Midbrain (tissue), 1 donor: ENCODE measurements at regions not wholly inside any gene's neighbourhood (a gene's known extent, or its start where the extent isn't known, plus 50 kb on each side); places are given as distances from the start of the nearest gene placed in this dataset.

Experiments
- DNase-seq: peaks from one replicate; lab custom pipeline; 2025; lab: John Stamatoyannopoulos, UW

DNA sequence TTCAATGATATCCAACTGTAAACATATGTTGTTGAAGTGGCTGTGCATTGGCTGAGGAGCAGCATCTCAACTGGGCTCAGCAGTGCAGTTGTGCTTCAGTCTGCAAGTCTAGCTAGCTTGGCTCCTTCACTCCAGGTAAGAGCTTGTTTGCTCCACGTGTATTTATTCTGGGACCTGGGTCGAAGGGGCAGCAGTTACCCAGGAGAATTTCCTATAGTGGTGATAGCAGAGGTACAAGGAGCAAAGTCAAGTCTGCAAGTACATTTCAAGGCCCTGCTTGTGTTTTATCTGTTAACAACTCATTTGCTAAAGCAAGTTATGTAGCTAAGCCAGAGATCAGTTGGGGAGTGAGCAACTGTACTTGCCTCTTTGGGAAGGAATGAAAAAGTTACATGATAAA, 286.2 kb upstream of the UMPS start:
- no peak for DNase-seq

DNA sequence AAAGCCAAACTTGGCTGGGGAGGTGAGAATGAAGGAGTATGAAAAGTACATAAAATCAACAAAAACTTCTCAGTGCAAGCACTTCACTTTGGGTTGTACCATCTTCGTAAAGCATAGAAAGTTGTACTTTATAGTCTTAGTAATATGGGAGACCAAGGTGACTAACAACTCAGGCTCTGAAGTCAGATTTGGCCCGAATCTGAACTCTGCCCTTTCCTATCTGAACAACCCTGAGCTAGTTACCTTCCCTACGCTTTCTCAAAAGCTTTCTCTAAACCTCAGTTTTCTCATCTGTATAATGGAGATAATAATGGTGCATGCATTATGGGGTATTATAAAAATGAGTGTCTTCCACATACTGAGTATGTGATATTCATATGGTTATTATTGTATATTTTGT, 285.4 kb upstream of the UMPS start:
- no peak for DNase-seq

DNA sequence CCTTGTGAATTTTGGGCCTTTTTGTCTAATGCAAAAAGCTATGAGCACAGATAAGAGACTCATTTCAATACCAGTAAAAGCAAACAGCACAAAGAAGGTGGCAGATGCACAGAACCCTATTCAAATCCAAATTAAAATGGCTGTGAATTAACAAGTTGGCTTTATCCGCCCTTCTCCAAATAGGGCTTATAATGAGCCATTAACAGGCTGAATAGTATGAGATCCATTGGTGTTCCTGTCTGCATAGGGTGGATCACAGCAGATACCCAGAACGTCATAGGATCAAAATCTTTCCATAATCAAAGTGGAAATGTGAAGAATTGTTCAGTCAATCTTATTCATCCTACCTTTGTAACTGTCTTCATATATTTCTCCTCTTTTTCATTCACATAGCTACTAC, 282.4 kb upstream of the UMPS start:
- no peak for DNase-seq

DNA sequence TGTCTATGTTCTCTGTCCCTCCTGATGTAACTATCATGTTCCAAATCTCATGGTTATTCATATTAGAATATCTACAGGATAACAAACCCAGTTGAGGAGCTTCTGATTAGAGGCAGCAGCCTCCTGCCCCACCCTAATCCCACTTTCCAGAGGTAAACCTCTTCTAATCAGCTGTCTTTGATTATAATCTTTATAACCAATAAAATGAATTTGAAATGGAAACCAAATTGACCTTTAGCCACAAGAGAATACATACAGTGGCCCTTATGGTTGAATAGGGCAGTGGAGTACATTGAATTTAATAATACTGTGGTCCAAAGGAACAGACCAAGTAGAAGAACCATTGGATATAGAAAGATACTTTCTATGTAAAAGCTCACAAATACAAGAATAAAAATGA, 281.3 kb upstream of the UMPS start:
- no peak for DNase-seq

DNA sequence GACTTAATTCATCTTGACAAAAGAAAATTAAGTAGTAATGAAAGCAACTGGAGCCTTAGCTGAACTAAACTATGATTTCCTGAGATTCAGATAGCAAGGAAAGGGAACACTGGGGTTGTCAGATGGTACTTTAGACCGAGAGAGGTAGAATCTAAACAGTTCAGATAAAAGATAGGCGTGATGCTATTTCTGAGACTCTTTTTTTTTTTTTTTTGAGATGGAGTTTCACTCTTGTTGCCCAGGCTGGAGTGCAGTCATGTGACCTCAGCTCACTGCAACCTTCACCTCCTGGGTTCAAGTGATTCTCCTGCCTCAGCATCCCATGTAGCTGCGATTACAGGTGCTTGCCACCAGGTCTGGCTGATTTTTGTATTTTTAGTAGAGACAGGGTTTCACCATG, 279.9 kb upstream of the UMPS start:
- no peak for DNase-seq

DNA sequence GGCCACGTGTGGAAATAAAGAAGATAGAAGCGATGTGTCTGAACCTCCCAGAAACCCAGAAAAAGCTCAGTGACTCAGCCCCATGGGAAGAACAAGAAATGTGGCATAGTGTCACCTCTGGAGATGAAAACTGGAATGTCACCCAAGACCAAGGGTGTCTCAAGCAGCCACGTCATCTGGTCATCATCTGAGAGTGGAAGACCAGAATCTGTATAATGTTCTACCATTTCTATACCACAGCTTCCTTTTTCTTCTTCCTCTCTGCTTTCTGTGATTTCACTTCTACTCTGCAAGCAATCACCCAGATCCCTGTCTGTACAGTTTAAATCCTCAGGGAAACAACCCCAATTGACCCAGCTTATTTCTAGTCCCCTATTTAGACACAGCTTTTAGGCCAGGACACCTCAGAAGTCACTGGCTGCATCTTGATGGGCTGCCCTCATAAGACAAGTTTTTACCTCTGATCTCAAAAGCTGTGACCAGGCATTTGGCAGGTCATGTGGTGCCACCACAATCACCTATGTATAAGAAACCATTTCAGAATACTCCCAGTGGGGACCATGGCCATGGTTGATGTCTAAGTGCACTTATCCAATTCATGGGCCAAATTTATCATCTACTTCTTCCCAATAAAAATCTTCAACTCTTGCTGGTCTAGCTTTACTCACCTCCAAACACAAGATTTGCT, 278.5 kb upstream of the UMPS start:
- no peak for DNase-seq

DNA sequence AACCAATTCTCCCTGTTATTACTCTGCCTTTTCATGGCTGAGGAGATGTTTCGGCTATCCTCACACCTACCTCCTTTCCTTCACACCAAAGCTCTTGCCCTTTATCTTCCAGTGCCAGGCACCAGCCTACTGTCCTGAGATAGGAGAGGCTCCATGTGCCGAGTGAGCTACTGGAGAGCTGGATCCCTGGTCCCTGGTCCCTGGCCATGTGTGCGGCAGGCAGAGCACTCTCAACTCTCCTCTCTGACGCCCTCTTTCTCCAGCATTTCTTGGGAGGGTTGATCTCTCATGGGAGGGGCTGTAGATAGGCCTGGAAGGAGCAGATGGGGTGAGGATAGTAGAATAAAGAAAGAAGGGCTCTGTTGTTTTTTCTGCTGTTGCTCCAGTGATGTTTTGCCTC, 277.1 kb upstream of the UMPS start:
- DNase-seq: no peak

DNA sequence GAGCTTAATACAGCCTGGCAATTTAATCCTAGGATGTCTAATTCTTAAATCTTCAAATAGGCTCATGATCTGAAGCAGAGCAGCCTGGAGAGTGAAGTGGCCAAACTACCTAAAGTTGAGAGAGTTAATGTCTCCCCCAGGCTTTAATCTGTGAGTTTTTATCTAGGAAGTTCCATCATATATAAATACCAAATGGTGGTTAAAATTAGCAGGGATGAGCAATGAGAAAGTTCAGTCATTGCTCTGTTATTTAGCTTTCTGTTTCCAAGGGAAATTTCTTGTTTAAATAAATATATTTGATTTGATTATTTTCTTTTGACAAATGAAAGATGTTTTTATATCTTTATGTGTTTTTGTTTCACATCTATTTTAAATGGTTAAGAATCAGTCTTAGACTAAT, 274.4 kb upstream of the UMPS start:
- no peak for DNase-seq

DNA sequence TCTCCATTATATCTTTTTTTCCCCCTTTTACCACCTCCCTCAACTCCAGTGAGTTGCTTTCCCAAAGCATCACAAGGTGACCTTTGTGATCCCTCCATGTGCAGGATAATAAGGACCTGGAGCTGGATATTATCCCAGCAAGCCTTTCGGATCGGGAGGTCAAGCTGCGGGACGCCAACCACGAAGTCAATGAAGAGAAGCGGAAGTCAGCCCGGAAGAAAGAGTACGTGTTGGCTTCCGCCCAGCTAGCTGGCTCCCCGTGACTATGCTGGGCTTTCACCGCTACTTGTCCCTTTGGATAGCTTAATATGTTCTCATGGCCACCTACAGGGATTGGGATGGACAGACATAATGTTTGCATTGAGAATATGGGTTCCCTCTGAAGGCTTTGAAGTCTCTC, 273.7 kb upstream of the UMPS start:
- DNase-seq: no peak

DNA sequence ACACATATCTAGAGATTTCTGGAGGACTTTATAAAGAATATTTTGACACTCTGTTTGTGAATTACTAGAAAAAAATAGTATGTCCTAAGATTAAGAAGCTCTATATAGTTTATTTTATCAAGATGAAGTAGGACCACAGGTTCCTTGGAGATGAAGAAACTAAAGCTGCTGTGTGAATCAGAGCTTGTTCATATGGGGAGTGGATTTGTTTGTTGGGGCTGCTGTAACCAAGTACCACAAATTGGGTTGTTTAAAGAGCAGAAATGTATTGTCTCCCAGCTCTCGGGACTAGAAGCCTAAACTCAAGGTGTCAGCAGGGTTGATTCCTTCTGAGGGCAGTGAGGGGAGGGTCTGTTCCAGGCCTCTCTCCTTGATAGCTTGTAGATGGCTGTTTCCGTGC, 270.6 kb upstream of the UMPS start:
- no peak for DNase-seq

DNA sequence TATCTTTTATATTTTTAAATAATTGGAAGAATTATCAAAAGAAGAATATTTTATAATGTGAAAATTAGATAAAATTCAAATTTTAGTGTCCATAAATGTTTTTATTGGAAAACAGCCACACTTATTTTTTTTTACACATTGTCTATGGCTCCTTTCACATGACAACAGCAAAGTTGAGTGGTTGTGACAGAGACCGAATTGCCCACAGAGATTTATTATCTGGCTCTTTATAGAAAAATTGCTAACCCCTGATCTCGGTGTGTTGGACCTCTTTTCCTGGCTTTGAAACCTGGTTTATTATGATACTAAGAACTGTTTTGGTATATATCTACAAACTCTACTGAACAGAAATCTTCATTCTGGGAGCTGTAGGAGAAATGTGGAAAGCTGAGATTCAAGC, 269.1 kb upstream of the UMPS start:
- no peak for DNase-seq

DNA sequence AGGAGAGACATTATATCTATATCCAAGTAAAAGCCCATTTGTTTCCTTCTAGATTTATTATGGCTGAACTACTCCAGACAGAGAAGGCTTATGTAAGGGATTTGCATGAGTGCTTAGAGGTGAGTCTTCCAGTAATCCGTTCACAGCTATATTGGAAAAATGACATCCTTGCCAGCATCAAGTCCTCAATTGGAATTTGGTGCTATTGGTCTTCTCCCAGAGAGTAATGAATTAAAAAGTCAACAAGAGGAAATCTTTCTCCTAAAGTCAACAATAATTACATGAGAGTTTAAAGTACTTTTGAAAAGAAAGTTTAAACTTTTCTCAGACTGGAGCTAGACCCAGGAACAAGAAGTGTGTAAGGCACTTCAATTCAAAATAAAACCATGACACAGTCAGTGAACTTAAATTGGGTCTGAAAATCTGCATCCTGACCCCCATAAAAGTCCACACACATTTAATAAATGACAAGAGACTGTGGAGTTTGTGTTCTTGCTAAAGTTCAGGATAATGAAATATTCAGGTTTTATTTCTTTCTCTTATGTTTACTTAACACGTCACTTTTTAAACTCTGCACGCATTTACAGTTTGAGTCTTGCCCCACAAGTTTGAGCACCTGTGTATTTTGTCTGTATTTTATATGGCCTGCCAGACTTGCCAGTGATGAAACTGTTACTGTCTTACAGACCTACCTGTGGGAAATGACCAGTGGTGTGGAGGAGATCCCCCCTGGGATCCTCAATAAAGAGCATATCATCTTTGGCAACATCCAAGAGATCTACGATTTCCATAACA, 268.2 kb upstream of the UMPS start:
- DNase-seq: no peak

DNA sequence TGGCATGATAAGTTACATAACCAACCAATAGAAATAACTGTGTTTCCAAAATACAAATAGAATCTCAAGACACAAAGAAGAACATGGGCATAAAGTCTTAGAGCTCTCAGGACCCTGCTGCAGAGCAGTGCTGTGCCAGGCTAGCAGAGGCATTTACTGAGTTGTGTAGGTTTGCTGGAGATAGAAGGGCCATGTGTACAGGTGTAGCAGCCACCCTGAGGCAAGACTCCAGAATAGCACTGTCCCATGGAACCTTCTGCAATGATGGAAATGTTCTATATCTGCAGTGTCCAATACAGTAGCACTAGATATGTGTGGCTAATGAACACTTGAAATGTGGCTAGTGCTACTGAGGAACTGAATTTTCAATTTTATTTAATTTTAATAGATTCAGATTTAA, 267.0 kb upstream of the UMPS start:
- DNase-seq: no peak

DNA sequence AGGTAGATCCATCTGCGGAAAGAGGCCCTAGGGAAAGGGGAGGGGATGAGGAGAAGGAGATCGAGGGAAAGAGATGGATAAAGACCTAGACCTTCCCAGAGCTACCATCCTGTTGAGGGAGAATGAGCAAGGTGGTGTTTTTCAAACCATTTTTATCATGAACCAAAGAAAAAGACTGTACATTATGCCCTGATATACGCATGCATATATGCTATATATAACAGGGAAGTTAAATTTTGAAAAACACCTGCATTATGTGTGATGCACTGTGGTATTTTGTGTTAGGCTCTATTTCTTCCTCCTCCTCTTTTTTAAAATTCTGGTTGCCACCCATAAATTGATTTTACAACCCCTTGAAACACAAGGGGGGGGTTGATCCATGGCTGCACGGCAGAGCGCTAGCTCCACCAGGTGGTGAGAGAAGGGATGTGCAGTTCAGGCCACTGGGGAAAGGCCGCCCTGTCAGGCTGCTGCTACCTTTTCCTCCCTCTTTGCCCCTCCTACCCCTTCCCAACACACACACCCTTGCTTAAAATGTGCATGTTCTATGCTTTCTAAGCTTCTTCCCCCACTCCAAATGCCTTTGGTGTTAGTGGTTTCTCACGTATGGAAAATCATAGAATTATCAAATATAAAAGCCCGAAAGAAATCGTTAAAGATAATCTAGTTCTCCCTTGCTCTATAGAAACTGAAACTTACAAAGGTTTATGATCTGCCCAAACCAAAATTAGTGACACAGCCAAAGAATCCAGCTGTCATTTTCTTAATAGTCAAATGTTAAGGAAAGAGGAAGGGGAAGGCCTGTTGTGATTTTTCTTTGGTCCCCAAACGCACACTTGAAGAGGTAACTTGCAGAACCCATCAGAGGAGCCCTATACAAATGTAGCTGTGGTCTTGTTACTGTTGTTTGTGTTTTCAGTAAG, 262.0 kb upstream of the UMPS start:
- peak; percentile 31 for DNase-seq

DNA sequence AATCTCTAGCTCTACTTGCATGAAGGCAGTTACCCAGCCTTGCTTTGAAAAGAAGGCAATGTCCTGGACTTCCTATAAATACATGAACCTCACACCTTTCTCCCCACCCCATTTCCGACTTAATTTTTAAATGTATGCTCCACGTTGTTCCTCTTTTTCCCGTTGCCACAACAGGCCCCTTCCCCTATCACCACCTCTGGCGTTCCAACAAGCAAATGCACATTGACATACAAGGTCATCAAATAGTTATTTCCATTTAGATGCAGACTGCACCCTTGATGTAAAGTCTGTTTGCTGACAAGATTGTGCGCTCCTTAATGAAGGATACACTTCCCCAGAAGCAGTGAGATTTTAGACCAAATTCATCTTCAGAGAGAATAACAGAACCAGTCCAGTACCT, 260.7 kb upstream of the UMPS start:
- no peak for DNase-seq

DNA sequence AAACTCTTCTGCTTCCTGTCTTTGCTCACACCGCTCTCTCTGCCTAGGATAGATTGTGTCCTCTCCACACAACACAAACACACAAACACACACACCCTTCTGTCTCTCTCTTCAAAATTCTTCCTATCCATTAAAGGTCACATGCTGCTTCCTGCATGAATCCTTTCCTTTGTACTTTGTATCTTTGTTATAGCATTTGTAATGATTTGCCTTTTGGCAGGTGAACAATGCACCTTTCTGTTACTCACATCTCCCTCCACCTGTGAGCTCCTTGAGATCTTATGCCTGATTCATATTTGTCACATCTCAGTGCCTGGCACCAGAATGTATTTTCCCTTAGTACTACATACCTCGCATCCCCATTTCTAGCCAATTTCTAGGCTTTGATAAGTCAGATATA, 251.4 kb upstream of the UMPS start:
- no peak for DNase-seq

DNA sequence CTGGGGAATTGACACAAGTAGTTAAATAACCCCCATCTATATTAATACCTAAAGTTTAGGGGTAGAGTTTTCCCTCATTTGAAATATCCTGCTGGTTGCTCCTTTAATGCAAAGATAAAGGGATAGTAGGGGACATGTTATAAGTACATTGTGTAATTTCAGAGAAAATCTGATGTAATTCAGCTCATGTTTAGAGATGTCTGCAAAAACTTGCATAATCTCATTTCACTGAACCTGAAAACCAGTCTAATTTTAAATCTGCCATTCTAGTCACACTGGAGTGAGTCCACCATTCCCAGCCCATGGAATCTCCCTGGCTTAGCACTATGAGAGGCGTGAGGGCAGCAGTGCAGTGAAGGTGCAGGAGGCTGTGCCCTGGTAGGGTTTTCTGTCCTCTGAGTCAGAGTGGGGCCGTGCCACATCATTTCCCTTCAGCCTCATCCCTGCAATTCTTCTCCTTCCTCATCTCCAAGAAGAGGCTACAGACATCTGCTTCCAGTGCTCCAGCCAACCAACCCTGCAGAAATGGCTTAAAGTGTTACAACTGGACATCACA, 246.3 kb upstream of the UMPS start:
- no peak for DNase-seq

DNA sequence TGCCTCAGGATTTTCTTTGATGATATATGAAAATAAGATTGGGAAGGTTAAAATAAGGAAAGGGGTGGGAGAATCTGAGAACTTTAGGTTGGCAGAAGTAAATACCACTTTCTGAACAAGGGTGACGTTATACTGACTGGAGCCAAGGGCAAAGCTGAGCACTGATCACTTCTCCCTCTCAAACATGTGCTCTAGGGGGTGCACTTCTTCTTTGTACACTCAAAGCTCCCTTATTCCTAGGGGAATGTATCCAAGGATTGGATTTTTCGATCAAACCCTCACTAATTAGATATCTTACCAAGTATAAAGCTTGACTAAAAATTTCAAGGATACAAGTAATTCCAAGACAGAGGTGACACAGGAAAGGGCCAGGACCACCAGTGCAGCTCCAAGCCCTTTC, 243.9 kb upstream of the UMPS start:
- DNase-seq: peak; percentile 16

DNA sequence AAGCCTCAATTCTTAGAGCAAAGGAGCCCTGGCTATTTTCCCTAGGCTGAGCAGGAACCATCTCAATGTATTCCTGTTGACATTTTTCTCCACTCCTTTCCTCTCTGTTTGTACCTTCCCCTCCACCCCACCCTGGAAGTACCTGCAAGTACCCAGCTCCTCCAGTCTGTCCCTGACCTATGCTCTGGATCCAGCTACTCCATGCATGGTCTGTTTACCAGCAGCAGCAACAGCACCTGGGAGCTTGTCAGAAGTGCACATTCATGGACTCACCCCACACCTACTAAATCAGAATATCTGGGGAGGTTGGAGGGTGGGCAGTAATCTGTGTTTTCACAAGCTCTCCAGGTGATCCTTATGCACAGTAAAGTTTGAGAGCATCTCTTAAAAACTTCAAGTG, 240.7 kb upstream of the UMPS start:
- no peak for DNase-seq

DNA sequence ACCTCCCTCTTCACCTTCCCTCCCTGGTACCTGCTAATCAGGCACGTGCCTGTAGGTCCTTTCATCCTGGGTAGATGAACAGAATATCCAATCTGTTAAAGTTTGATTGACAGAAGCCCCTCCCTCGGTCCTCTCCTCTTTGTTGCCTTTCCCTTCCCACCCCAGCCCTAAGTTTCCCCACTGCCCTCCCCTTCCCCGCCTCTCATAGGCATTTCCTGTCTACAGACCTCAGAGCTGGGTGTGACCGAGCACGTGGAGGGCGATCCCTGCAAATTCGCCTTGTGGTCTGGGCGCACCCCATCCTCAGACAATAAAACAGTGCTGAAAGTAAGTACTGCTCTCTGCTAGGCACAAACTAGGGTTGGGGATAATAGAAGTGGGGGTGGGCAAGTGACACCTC, 239.2 kb upstream of the UMPS start:
- DNase-seq: no peak

DNA sequence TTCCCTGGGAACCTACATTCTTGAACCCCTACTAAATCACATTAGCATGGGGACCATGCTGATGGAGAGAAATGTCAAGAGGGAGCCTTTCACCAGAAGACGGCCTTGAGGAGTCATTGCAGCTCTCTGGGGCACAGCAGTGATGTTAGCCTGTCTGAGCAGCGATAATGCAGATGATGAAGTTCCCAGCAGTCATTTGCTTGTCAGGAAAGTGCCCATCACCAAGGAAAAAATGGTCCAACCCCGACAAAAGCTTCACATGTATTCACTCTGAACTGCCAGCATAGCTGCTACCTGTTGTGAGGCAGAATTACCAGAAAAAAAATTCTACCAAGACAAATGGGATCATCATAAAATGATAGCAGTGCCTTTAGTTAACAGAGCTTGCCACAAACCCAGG, 238.4 kb upstream of the UMPS start:
- no peak for DNase-seq

DNA sequence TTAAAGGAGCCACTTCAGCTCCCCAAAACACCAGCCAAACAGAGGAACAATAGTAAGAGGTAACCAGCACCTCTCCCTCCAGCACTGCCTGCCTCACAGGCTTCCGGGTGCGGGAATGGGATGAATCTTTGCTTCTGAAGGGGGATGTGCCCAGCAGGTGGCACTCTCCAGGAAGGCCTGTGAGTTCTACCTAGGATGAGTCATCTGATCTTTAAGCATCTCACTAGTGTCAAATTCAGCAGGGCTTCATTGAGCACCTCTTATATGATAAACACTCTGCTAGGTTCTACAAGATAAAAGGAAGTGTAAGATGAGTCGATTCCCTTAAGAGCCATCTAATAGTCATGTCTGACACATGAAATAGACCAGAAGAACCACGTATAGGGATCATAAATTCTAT, 237.4 kb upstream of the UMPS start:
- no peak for DNase-seq

DNA sequence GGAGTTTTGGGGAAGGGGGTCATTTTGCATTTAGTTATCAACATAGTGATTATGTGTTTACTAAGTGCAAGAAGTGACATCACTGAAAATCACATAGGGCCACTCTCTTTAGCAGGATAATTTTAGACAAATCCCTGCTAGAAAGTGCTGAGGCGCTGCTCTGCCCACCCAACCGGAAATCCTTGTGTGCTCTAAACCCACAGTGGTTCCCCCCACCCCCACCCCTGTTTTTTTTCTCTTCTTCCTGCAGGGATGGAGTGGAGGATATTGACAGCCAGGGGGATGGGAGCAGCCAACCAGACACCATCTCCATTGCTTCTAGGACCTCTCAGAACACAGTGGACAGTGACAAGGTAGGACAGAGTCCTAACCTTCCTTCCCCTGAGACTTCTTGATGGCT, 234.2 kb upstream of the UMPS start:
- DNase-seq: no peak
